Vagina (tissue), 2 donors: ENCODE measurements at regions not wholly inside any gene's neighbourhood (a gene's known extent, or its start where the extent isn't known, plus 50 kb on each side); places are given as distances from the start of the nearest gene placed in this dataset.

ENCODE experiments used
- CTCF ChIP-seq, 3 experiments: fragments of 450-650 bp in 2 of 3; fragments of 200-600 bp in 1 of 3; sonication (generic) in 1 of 3; IDR thresholded peaks; one replicate each; pipeline ENCODE4 v1.5.1; 2017 to 2019; ENCODE audit warnings: antibody characterized with exemption in 3 of 3, mild to moderate bottlenecking in 2 of 3, moderate library complexity in 2 of 3
- POLR2A ChIP-seq, 2 donors: fragments of 450-650 bp; IDR thresholded peaks; one replicate each; pipeline ENCODE4 v1.6.1; 2017; ENCODE audit warnings: antibody characterized with exemption in 2 of 2, mild to moderate bottlenecking in 2 of 2, moderate library complexity in 2 of 2

- TF ChIP-seq CTCF (IDR thresholded peaks at IDR 0.05) (no peak), POLR2A (IDR thresholded peaks at IDR 0.05) (no peak)
These were observed 68.6 kb upstream of the TNPO1 start for GRCh38 chr5:72747826-72748225.
